ENCODE measurements at regions not wholly inside any gene's neighbourhood (a gene's known extent, or its start where the extent isn't known, plus 50 kb on each side); places are given as distances from the start of the nearest gene placed in this dataset.

DNA sequence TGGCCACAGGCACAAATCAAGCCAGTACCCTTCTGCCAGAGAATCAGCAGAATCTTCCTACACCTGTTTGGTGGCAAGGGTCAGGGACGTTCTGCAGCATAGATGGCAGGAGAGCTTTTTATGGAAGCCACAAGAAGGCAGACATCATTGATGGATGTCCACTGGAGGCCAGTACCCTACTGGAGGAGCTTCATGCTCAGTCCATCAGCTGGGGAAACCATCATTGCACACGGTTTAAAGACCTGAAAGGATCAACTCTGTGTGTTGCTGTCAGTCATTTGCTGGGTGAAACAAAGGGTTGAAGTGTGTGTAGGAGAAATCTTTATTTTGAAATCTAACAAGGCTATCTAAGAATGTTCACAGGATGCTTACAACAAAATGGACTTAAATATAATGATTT lies 158.9 kb upstream of the SASH1 start:
- Histone ChIP-seq H3K27ac (ENCODE audit: low read depth, low read length) (no peak overlapping the region), H3K9ac (replicated peaks in 1 of 4; ENCODE audit: extremely low read depth in 1 of 4, low read depth in 3 of 4, low read length in 3 of 4) (no peak overlapping the region), H2AK5ac (ENCODE audit: low read depth, low read length) (no peak overlapping the region), H4K91ac (replicated peaks; ENCODE audit: insufficient read length, low read length) (no peak overlapping the region), H3K18ac (ENCODE audit: extremely low read depth, low read length) (no peak overlapping the region), H3K14ac (ENCODE audit: insufficient read length) (no peak overlapping the region), H3K79me2 (ENCODE audit: control insufficient read depth in 1 of 2, insufficient read depth in 2 of 2, low read length in 2 of 2) (no peaks in the 10 kb centered on the region), H3K4me1 (replicated peaks in 1 of 4; ENCODE audit: control insufficient read depth in 3 of 4, insufficient read depth in 4 of 4, low read length in 3 of 4) (peaks cover 0 to 2% (median 0%) of the 10 kb centered on the region in 4 experiments; a peak in 2 of 7 replicates), H3K9me3 (ENCODE audit: insufficient read depth in 2 of 2, low read depth in 1 of 2, low read length in 1 of 2) (peaks cover 0 to 6% of the 10 kb centered on the region in 2 experiments; a peak in 1 of 4 replicates), H4K20me1 (replicated peaks in 1 of 2; ENCODE audit: control insufficient read depth in 1 of 2, insufficient read depth in 2 of 2, low read length in 2 of 2) (no peaks in the 10 kb centered on the region), H3K23me2 (ENCODE audit: low read depth, low read length) (no peaks in the 10 kb centered on the region), H3K36me3 (ENCODE audit: control insufficient read depth in 2 of 4, insufficient read depth in 4 of 4, low read length in 3 of 4) (no peaks in the 10 kb centered on the region), H2BK15ac (ENCODE audit: low read length) (no peak overlapping the region), H3K4me2 (ENCODE audit: insufficient read depth in 1 of 2, low read depth in 2 of 2, low read length in 2 of 2) (no peak overlapping the region), H3K27me3 (replicated peaks in 1 of 4; ENCODE audit: control insufficient read depth in 3 of 4, extremely low read depth in 1 of 4, insufficient read depth in 3 of 4, low read length in 3 of 4) (no peaks in the 10 kb centered on the region), H2BK12ac (ENCODE audit: low read depth, low read length) (no peak overlapping the region), H4K8ac (ENCODE audit: extremely low read depth, insufficient read depth, low read length) (no peak overlapping the region), H2BK20ac (ENCODE audit: low read length) (no peak overlapping the region), H3K56ac (replicated peaks; ENCODE audit: insufficient read length, low read depth, low read length) (no peak overlapping the region), H2BK5ac (ENCODE audit: low read depth, low read length) (no peak overlapping the region), H2AFZ (ENCODE audit: low read length) (no peak overlapping the region), H4K5ac (ENCODE audit: insufficient read length, low read depth, low read length) (no peak overlapping the region), H3K4me3 (ENCODE audit: extremely low read depth in 1 of 4, insufficient read depth in 2 of 4, low read depth in 3 of 4, low read length in 4 of 4) (no peak overlapping the region), H2BK120ac (replicated peaks; ENCODE audit: low read depth, low read length) (no peak overlapping the region), H3K4ac (replicated peaks; ENCODE audit: insufficient read length, low read depth, low read length) (no peak overlapping the region), H3K79me1 (ENCODE audit: low read depth, low read length) (no peaks in the 10 kb centered on the region; the same call in 1 of the 2 replicates), H3K23ac (ENCODE audit: insufficient read length) (no peak overlapping the region)
- no peak for FAIRE-seq
- CTCF ChIA-PET (ENCODE audit: partially characterized antibody), result interaction anchor here (1.5 kb wide), 1 partner anchor 9 kb away, joined by 4 read pairs; no protein-coding TSS in a partner anchor
- WGBS, 2 experiments (ENCODE audit: extremely low coverage in 1 of 2, insufficient coverage in 1 of 2, insufficient read length in 1 of 2, insufficient replicate concordance in 2 of 2, low coverage in 1 of 2, low lambda C conversion rate in 2 of 2, missing lambda C conversion rate in 1 of 2), result 78% methylated on average over 2 of the region's 2 CpGs; no CpG with 5 or more reads in 1 of the 2 experiments
- POLR2A ChIA-PET (ENCODE audit: partially characterized antibody), result no interaction called here
- no peak for DNase-seq (ENCODE audit: low read depth in 1 of 2, low spot score in 2 of 2)
- TF ChIP-seq CTBP2 (IDR thresholded peaks at IDR 0.05; ENCODE audit: borderline replicate concordance, insufficient read depth, insufficient read length, low read length), result no peak
- no peak for TF ChIP-seq JUND (IDR thresholded peaks at IDR 0.05; ENCODE audit: low read length)
- TF ChIP-seq KDM5A (IDR thresholded peaks at IDR 0.05; ENCODE audit: low read length), result no peak
- TF ChIP-seq, protein P1, sequence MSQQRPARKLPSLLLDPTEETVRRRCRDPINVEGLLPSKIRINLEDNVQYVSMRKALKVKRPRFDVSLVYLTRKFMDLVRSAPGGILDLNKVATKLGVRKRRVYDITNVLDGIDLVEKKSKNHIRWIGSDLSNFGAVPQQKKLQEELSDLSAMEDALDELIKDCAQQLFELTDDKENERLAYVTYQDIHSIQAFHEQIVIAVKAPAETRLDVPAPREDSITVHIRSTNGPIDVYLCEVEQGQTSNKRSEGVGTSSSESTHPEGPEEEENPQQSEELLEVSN (IDR thresholded peaks at IDR 0.05), result no peak
- TF ChIP-seq SIRT6 (IDR thresholded peaks at IDR 0.05; ENCODE audit: low read length), result no peak
- no peak for TF ChIP-seq HDAC2 (IDR thresholded peaks at IDR 0.05; ENCODE audit: borderline replicate concordance in 1 of 2, low read depth in 2 of 2, low read length in 2 of 2)
- TF ChIP-seq HDAC6 (IDR thresholded peaks at IDR 0.05; ENCODE audit: low read depth, low read length), result no peak
- TF ChIP-seq, protein P2, sequence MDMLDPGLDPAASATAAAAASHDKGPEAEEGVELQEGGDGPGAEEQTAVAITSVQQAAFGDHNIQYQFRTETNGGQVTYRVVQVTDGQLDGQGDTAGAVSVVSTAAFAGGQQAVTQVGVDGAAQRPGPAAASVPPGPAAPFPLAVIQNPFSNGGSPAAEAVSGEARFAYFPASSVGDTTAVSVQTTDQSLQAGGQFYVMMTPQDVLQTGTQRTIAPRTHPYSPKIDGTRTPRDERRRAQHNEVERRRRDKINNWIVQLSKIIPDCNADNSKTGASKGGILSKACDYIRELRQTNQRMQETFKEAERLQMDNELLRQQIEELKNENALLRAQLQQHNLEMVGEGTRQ (IDR thresholded peaks at IDR 0.05; ENCODE audit: low read length), result no peak
- no peak for TF ChIP-seq FOSL1 (IDR thresholded peaks at IDR 0.05; ENCODE audit: insufficient read depth, low read depth, low read length)
- TF ChIP-seq JUN (IDR thresholded peaks at IDR 0.05; ENCODE audit: low read depth, low read length), result no peak
- no peak for TF ChIP-seq SRF (IDR thresholded peaks at IDR 0.05; ENCODE audit: low read depth, low read length)
- no peak for TF ChIP-seq YY1 (IDR thresholded peaks at IDR 0.05; ENCODE audit: low read depth, low read length)
- no peak for TF ChIP-seq SUZ12 (IDR thresholded peaks at IDR 0.05; ENCODE audit: low read length)
- no peak for TF ChIP-seq POLR2A (IDR thresholded peaks at IDR 0.05; ENCODE audit: control extremely low read depth in 1 of 2, low read depth in 2 of 2, low read length in 2 of 2)

Data from H1 (cell line).